ENCODE measurements at regions not wholly inside any gene's neighbourhood (a gene's known extent, or its start where the extent isn't known, plus 50 kb on each side); places are given as distances from the start of the nearest gene placed in this dataset.

- TF ChIP-seq, protein P1, sequence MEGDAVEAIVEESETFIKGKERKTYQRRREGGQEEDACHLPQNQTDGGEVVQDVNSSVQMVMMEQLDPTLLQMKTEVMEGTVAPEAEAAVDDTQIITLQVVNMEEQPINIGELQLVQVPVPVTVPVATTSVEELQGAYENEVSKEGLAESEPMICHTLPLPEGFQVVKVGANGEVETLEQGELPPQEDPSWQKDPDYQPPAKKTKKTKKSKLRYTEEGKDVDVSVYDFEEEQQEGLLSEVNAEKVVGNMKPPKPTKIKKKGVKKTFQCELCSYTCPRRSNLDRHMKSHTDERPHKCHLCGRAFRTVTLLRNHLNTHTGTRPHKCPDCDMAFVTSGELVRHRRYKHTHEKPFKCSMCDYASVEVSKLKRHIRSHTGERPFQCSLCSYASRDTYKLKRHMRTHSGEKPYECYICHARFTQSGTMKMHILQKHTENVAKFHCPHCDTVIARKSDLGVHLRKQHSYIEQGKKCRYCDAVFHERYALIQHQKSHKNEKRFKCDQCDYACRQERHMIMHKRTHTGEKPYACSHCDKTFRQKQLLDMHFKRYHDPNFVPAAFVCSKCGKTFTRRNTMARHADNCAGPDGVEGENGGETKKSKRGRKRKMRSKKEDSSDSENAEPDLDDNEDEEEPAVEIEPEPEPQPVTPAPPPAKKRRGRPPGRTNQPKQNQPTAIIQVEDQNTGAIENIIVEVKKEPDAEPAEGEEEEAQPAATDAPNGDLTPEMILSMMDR (IDR thresholded peaks at IDR 0.05): no peak
- TF ChIP-seq POLR2A (IDR thresholded peaks at IDR 0.05): no peak
Observed at GRCh38 chr6:167208819-167209576, 51.2 kb upstream of the GPR31 start.

All from right lobe of liver (tissue), 4 donors.